AG04449 (cell line): ENCODE measurements at regions not wholly inside any gene's neighbourhood (a gene's known extent, or its start where the extent isn't known, plus 50 kb on each side); places are given as distances from the start of the nearest gene placed in this dataset.
A peak's percentile ranks its signal among the peaks of the same experiment; 100 is the strongest.

Experiments used
- CTCF ChIA-PET: fragments of 350-600 bp; formaldehyde crosslinking; extraction: SDS; loops from one replicate; lab custom pipeline; 2021; ENCODE audit warnings: antibody characterized with exemption; lab: Yijun Ruan, JAX
- POLR2A ChIA-PET: fragments of 400-600, 350-600 bp; formaldehyde crosslinking; extraction: SDS; loops from one replicate; lab custom pipeline; 2020; ENCODE audit warnings: antibody characterized with exemption, inconsistent platforms; lab: Yijun Ruan, JAX
- DNase-seq: peaks from one replicate; pipeline ENCODE4 v3.0.0-alpha.2; 2010; ENCODE audit warnings: low read depth, low spot score
- H3K4me3 ChIP-seq: 2 replicates; pipeline ENCODE4 v1.5.1; 2011; ENCODE audit warnings: low read depth, mild to moderate bottlenecking, control low read depth, low read length
- CTCF ChIP-seq: IDR thresholded peaks from one replicate; pipeline ENCODE4 v1.5.1; 2011; ENCODE audit warnings: mild to moderate bottlenecking, moderate library complexity, low read length, control low read depth, inconsistent platforms; ENCODE audit not compliant: insufficient read depth; ENCODE audit errors: missing control alignments

- no peak for DNase-seq
- H3K4me3 ChIP-seq = no peak overlapping the region
- ChIA-PET POLR2A (no interaction called here), CTCF (no interaction called here)
- TF ChIP-seq CTCF = no peak
These were observed 509.6 kb upstream of the CXADR start for GRCh38 chr21:17003258-17003615.

GRCh38 chr21:17003763-17004373, 509.0 kb upstream of the CXADR start:
- DNase-seq = no peak
- H3K4me3 ChIP-seq = no peak overlapping the region
- CTCF ChIA-PET = no interaction called here
- no peak for TF ChIP-seq CTCF
- POLR2A ChIA-PET = no interaction called here

- DNase-seq = no peak
- ChIA-PET POLR2A (no interaction called here), CTCF (no interaction called here)
- TF ChIP-seq CTCF = no peak
- H3K4me3 ChIP-seq = no peak overlapping the region
These were observed 480.6 kb upstream of the CXADR start for GRCh38 chr21:17032141-17032655.

- CTCF ChIA-PET = no interaction called here
- no peak for DNase-seq
These were observed 468.1 kb upstream of the CXADR start for GRCh38 chr21:17044696-17045095.

GRCh38 chr21:17045214-17045853, 467.5 kb upstream of the CXADR start:
- no peak overlapping the region for H3K4me3 ChIP-seq
- ChIA-PET CTCF (no interaction called here), POLR2A (no interaction called here)
- TF ChIP-seq CTCF = peak; percentile 3
- DNase-seq = no peak

More at GRCh38 chr21:17044696-17045095, 468.1 kb upstream of the CXADR start:
- POLR2A ChIA-PET = no interaction called here
- TF ChIP-seq CTCF = no peak
- no peak overlapping the region for H3K4me3 ChIP-seq

GRCh38 chr21:17048974-17049373, 463.9 kb upstream of the CXADR start:
- TF ChIP-seq CTCF = no peak
- ChIA-PET CTCF (no interaction called here), POLR2A (no interaction called here)
- H3K4me3 ChIP-seq = no peak overlapping the region
- DNase-seq = no peak
